Umbilical cord (tissue), 1 donor: ENCODE measurements at regions not wholly inside any gene's neighbourhood (a gene's known extent, or its start where the extent isn't known, plus 50 kb on each side); places are given as distances from the start of the nearest gene placed in this dataset.

Experiments
- DNase-seq: peaks from one replicate; pipeline ENCODE4 v3.0.0-alpha.2; 2015; ENCODE audit warnings: low spot score

DNA sequence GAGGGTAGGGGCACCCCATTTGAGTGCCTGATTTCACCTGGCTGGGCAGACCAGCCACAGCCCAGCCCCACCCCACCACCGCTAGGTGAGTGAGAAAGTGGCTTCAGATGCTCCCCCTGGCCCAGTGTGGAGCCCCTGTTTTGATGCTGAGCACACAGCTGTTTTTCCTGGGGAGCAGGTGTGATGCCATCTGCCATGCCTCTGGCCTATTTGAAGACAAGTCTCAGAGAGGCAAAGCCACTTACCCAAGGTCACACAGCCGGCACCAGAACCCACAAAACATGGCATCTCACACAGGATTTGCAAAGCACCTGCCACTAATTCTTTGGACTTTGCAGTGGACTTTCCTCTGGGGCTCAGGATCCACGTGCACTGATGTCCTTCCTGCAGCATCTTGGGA lies 131.3 kb downstream of the INHBB start:
- DNase-seq: no peak

DNA sequence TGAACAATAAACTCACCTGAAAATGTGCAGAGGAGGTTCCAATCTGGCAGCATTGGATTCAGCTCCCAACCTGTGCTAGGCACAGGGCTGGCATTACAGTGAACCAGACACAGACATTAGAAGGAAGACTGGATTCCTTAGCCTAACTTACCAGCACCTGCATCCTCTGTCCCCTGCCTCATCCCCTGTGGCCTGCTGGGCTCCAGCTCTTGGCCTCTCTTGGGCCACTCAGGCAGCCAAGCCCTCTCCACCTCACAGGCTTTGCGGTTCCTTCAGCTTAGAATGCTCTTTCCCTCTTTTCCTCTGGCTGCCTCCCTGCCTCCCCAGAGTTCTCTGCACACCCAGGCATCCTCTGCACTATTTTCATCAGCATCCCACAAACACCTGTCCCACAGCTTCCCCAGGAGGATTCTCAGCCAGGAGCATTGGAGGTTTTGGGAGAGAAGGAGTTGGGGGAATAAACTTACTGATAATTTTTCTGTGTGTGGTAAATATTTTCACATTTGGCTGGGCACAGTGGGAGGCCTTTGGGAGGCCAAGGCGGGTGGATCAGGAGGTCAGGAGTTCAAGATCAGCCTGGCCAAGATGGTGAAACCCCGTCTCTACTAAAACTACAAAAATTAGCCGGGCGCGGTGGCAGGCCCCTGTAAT lies 132.0 kb downstream of the INHBB start:
- DNase-seq: no peak

DNA sequence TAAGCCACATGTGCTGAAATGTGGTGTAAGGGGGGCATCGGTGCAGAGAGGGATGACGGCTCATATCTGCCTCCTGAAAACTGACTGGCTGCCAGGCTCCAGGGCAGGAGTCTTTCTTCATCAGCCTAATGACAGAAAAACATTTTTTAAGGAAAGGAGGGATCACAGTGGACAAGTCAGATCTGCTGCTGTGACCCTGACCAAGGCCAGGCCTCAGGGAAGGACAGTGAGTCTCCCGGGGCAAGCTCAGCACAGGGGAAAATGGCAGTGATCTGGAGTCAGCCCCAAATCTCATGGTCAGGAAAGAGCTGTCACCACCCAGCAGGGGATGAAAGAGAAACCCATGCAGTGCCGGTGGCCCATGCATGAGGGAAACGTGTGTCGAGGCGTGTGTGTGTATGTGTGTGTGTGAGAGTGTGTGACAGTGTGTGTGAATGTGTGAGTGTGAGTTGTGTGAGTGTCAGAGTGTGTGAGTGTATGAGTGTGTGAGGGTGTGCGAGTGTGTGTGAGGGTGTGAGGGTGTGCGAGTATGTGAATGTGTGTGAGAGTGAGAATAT lies 134.5 kb downstream of the INHBB start:
- DNase-seq: no peak

DNA sequence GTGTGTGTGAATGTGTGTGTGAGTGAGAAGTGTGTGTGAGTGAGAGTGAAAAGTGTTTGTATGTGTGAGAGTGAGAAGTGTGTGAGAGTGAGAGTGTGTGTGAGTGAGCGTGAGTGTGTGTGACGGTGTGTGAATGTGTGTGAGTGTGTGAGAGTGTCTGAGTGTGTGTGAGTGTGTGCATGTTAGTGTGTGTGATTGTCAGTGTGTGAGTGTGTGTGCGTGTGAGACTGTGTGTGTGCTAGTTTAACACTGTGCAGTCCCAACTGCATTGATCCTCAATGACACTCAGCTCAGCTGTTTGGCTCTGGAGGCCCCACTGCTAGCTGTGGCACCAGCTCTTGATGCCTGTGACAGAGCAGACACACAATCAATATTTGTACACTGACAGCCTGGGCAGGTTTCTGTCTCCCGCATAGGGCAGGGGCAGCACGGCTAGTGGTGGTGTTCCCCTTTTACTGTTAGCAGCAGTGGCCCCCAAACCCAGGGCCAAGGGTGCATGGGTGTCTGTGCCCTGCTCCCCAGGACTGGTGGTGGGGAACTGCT lies 135.0 kb downstream of the INHBB start:
- DNase-seq: no peak

DNA sequence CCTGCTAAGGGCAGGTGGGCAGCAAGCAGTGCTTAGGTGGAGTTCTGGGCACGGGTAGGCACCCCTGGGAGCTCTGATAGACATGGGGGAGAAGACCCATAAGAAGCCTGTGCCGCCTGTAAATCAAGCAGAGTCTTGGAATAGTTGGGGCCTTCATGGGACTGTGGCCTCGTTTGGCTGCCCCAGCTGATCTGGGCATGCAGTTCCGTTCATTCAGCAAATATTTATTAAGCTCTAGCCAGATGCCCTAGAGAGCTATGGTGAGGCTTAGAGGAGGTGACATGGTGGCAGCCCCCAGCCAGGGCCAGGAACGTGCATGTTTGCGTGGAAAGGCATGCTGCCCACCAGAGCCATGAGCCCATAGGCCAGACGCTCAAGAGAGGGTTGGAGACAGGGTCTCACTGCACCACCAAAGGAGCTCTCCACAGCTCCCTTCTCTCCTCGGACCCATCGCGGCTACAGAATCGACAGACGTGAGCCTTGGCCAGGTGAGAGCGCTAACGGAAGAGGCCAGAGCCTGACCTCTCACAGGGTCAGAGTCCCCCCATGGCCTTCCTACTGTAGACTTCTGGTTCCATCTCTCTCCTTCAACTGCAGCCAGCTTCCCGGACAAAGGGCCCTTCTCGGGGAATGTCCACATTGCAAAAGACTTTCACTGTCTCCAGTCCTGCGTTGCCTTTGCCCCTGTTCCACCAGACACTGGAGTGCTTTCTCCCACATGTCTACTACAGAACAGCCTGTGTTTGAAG lies 135.7 kb downstream of the INHBB start:
- DNase-seq: no peak

DNA sequence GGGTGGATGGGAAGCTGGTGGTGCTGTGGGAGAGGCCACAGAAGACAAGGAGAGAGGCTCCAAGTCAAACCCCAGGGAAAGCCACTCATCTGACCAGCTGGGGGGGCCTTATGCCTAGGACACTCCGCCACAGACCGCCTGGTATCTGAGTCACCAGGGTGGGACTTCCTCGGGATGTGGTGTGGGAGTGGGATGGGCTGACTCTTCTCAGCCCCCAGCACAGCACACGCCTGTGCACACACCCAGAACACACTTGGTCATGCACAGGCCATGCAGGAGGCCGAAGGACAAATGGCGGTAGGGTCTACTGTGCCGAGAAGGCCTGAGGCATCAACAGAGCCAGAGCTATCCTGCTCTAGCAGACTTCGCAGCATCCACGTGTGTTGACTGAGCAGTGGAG lies 136.4 kb downstream of the INHBB start:
- no peak for DNase-seq

DNA sequence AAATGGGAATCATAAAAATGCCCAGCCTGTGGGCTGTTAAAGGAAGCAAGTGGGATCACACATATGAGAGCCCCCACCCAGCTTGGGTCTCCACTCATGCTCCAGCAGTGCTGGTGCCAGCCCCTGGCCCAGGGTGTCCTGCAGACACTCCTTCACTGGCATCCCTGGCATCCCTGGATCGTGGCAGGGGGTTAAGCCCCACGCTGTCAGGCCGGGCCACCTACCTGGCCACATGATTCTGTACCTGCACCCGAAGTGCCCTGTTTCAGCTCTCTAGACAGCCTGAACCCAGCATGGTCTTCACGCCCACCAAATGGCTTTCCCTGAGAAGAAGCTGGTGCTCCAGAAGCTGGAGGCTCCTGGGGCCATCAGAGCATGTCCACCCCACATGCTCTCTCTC lies 137.4 kb downstream of the INHBB start:
- no peak for DNase-seq

DNA sequence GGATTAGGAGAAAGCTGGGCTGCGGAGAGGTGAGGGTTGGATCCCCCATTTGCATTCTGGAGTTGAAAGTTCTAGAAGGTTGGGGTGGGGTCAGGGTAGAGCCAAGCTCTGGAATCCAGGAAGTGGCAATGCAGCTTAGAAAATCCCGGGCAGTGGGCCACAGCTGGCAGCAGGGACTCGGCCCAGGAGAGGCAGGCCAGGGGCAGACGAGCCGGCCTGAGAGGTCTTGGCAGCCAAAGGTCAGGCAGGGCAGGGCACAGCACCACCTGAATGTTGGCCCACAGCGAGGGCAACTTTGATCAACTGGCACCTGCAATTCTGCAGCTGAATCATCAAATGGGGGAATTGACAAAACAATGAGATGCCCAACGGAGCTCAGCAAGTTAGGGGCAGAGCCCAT lies 139.2 kb downstream of the INHBB start:
- no peak for DNase-seq

DNA sequence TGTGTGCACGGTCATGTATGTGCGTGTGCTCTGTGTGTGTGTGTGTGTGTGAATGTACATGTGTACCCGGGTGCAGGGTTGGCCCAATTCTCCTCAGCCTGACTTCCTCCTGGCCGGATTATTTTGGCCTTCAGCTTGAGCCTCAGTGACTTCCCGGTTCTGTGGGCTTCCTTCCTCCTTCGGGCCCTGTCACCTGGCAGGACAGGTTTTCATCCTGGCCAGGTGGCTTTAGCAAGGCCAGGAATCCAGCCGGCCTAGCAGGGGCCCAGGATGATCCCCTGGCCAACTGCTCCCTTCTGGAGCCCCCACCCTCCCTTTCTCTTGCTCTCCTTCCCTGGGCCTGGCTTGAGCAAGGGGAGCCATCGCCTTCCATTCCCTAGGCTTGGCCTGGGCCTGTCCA lies 140.5 kb downstream of the INHBB start:
- no peak for DNase-seq

DNA sequence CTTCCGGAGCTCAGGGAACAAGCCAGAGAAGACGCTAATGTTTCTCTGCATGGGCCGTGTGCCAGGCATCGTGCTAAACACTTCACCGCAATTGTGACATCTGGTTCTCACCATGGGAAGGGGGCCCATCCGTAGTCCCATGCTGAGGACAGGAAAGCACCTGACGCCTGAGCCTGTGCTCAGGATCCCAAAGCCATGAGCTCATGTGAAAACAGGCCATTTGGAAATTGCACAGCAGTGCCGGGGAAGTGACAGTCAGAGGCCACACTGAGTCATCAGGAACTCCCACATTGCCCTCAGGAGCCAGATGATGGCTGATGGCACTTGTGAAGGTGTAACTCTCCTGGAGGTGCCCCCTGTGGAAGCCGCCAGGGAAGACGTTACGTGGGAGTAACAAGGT lies 141.0 kb downstream of the INHBB start:
- no peak for DNase-seq

DNA sequence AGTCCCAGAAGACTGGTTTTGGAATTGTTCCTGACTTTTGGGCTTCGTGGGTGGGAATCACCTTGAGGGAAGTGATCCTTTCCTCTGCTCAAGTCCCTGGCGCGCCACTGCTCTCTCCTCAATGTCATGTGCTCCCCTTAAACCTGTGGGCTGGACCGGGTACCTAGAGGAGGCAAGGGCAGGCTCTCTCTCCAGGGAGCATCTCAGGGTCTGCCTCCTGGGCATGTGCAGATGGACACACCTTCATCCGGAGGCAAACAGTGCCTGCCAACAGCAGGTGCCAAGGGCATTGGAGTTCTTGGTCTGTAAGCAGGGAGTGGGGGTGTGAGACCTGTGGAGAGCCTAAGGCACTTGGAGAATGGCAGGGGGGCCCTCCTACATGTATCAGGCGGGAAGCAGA lies 142.6 kb downstream of the INHBB start:
- no peak for DNase-seq

DNA sequence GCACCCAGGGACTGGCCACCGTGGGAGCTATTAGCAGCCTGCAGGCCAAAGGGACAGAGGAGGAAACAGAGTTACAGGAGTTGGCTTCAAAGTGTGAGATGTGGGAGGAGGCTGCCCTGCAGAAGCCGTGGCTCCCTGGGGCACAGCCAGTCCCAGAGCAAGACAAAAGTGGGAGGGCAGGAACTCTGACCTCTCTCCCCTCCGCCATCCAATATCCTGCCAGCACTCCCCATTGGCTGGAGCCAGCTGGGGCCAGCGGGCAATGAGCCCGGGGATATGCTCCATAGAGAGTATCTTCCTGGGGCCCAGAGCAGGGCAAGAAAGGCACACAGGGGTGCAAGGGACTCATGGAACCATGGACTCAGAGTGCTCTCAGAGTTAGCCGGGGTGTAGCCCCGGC lies 143.1 kb downstream of the INHBB start:
- DNase-seq: no peak

DNA sequence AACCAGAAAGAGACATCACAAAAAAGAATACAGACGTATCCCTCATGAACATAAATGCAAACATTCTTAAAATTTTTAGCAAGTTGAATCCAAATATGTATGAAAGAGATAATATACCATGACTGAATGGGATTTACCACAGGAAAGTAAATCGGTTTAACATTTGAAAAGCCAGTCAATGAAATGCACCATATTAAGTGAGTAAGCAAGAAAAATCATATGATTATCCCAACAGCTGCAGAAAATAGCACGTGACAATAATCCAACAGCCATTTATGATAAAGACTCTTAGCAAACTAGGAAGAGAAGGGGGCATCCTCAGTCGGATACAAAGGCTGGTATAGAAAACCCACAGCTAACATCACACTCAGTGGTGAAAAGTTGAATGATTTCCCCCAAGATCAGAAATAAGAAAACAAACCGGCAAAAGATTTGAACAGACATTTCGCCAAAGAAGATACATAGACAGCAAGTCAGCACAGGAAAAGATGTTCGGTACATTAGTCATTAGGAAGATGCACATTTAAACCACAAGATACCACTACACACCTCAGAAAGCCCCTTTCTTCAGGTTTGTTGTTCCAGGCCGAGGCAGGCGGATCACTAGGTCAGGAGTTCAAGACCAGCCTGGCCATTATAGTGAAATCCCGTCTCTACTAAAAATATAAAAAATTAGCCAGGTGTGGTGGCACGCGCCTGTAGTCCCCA lies 144.3 kb downstream of the INHBB start:
- DNase-seq: no peak

DNA sequence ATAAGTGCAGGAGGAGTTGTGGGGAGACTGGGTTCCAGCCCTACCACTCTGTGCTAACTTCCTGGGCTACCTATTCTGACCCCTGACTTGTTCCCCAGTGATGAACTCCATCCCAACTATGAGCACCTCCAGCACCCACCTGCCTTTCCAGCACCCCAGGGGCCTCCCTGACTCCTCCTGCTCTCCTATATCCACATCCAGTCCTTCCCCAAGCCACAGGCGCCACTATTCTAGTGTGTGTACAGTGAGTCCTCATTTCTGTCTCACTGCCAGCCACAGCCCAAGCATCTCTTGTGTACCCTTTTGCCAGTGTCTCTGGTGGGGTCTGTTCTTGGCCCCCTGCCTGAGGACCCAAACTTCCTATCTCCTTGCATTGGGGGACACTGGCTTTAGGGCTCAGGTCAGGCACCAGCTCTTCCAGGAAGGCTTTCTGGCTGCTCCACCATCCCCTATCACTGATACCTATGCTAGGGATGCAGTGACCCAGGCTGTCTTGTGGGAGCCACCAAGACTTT lies 145.2 kb downstream of the INHBB start:
- no peak for DNase-seq

DNA sequence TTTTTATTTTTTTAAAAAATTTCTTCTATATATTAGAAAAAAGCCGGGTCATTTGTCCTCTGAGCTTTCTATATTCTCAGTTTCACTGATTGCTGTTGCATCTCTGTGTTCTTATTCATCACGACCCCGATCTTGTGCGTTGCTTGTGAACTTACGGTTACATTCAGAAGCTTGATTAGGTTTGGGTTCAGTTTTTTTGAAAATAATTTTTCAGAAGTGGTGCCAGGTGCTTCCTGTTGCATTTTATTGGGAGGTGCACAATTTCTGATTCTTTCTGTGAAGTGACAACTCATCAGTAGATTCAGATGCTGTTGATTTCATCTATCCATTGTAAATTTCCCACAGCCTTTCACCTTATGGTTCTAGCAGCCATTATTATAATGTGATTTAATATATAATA lies 147.3 kb downstream of the INHBB start:
- DNase-seq: no peak

DNA sequence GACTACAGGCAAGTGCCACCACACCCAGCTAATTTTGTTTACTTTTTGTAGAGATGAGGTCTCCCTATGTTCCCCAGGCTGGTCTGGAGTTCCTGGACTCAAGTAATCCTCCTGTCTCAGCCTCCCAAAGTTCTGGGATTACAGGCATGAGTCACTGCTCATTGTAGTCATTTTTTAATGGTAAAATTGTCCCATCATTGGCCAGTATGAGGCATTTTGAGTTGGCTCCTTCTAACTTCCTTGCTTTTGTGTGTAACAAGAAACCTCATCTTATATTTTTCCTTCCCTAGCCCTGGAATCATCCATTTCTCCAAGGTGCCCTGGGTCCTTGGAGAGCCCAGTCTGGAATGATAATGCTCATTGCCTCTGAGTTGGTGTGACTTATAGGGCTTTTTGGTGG lies 148.5 kb downstream of the INHBB start:
- no peak for DNase-seq

DNA sequence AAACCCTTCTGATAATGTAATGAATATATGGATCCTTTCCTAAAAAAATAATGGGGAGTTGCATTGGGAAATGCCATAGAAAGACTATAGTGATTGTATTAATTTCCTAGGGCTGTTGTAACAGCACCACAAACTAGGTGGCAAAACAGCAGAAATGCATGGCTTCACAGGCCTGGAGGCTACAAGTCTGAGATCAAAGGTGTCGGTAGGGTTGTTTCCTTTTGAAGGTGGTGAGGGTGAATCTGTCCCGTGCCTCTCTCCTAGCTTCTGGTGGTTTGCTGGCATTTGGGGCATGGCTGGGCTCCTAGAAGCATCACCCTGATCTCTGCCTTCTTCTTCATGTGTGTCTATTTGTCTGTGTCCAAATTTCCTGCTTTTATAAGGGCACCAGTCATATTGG lies 149.7 kb downstream of the INHBB start:
- no peak for DNase-seq

DNA sequence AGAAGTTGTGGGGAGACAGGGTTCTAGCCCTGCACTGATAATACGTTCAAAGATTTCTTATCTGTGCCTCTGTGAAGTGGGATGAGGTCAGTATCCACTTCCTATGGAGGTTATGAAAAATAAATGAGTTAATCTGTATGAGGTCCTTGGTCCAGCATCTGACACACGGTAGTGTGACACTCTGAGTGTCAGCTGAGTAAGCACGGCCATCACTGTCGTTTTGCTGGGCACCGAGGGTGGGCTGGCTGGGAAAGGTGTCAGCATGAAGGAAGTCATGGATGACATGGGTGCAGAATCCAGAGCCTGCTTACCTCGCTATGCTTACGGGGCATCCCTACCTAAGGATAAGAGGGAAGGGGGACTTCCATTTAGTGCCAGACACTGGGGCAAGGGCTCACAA lies 150.3 kb downstream of the INHBB start:
- no peak for DNase-seq

DNA sequence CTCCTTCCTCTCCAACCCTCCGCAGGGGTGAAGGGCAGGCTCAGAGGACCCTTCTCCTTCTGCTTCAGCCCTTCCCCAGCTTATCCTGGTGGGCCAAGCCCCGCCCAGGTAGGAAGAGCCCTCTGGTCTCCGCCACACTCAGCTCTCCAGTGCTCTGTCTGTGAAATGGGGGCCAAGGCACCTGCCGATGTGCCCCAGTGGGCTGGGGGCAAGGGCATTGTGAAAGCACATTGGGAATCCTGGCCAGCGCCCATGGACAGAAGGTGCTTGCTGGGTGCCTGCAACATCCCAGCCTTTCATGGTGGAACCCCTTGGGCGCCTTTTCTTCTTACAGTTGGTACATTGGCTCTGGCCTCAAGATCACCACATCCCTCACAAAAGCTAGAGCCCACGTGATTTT lies 150.8 kb downstream of the INHBB start:
- DNase-seq: no peak

DNA sequence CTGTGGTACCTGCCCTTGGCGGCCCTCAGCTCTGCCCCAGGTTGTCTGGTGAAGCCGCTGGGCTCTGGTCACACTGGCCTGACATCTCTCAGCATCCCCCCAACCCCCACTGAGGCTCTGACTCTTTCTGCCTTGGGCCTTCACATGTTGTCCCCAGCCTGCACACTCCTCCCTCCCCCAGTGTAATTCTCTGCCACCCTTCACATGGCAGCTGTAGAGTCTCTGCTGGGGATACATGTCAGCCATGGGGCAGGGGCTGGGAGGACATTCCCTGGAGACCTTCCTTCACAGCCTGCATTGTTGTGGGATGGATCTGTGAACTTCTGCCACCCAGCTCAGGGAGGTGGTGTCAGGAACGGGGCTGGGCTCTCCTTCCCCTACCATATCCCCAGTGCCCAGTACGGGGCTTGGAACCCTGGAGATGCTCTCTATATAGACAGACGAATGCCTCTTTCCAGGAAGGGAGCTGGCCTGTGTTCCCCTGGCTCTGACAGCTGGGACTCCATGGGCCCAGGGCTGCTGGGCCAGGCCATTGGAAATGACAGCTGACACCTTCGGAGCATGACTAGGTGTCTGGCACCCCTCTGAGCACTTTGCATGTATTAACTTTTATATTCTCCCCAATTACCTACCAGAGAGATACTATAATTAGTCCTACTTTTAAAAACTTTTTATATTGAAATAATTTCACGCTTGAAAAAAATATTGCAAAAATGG lies 151.5 kb downstream of the INHBB start:
- no peak for DNase-seq

DNA sequence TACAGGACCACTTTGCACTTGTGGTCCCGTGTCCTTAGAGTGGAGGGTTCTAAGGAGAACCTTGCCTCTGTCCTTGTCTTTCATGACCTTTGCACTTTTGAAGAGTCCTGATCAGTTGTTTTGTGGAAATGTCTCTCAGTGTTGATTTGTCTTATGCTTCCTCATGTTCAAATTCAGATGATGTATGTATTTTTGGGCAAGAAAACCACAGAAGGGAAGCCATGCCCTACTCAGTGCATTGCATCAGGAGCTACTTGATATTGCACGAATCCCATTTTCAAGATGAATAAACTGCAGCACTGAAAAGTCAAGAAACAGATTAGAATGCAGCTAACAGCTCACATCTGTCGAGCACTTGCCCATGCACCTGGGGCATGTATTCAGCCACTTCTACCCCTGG lies 152.2 kb downstream of the INHBB start:
- DNase-seq: no peak
